ENCODE measurements at regions not wholly inside any gene's neighbourhood (a gene's known extent, or its start where the extent isn't known, plus 50 kb on each side); places are given as distances from the start of the nearest gene placed in this dataset.

- H3K4me3 Mint-ChIP-seq: no peak overlapping the region
- ATAC-seq (no peak), DNase-seq (no peak)
- H3K36me3 Mint-ChIP-seq (ENCODE audit: low read depth): no peaks in the 10 kb centered on the region
- TF ChIP-seq CTCF (IDR thresholded peaks at IDR 0.05): no peak
- H3K27me3 Mint-ChIP-seq: no peaks in the 10 kb centered on the region
- no peak overlapping the region for H3K27ac Mint-ChIP-seq
- ChIA-PET CTCF (interaction anchor here (1.0 to 11.0 kb wide), 4 partner anchors 13 to 183 kb away, joined by 3 to 293 read pairs (median 4); no protein-coding TSS in a partner anchor), POLR2A (interaction anchor here (1.0 kb wide), 1 partner anchor 196 kb away, joined by 3 read pairs; no protein-coding TSS in a partner anchor)
- H3K9me3 Mint-ChIP-seq: peaks cover 2% of the 10 kb centered on the region
- intact Hi-C loops (cut with micrococcal nuclease): loop anchor here (10.0 kb wide), 1 partner anchor 377 kb away; no protein-coding TSS in a partner anchor
- H3K4me1 Mint-ChIP-seq (ENCODE audit: low read depth): no peaks in the 10 kb centered on the region
Observed at GRCh38 chr1:93811326-93812065, 67.5 kb downstream of the DNTTIP2 start.

GRCh38 chr1:93810316-93810715 is 68.7 kb downstream of the DNTTIP2 start:
- intact Hi-C loops (cut with micrococcal nuclease): loop anchor here (10.0 kb wide), 1 partner anchor 376 kb away; no protein-coding TSS in a partner anchor
- DNase-seq (no peak), ATAC-seq (no peak)
- CTCF ChIA-PET: interaction anchor here (11.0 kb wide), 1 partner anchor 182 kb away, joined by 293 read pairs; no protein-coding TSS in a partner anchor
- Mint-ChIP-seq H3K4me1 (ENCODE audit: low read depth) (no peaks in the 10 kb centered on the region), H3K4me3 (no peak overlapping the region), H3K27ac (no peak overlapping the region), H3K36me3 (ENCODE audit: low read depth) (no peaks in the 10 kb centered on the region), H3K9me3 (peaks cover 2% of the 10 kb centered on the region), H3K27me3 (no peaks in the 10 kb centered on the region)
- no peak for TF ChIP-seq CTCF (IDR thresholded peaks at IDR 0.05)
- POLR2A ChIA-PET: interaction anchor here (0.6 kb wide), 1 partner anchor 29 kb away, joined by 3 read pairs; no protein-coding TSS in a partner anchor

- Mint-ChIP-seq H3K36me3 (ENCODE audit: low read depth) (no peaks in the 10 kb centered on the region), H3K27me3 (no peaks in the 10 kb centered on the region), H3K4me3 (no peak overlapping the region), H3K9me3 (peaks cover 2% of the 10 kb centered on the region), H3K4me1 (ENCODE audit: low read depth) (no peaks in the 10 kb centered on the region), H3K27ac (no peak overlapping the region)
- ATAC-seq: no peak
- DNase-seq: no peak
- ChIA-PET POLR2A (no interaction called here), CTCF (interaction anchor here (1.5 kb wide), 1 partner anchor 36 kb away, joined by 3 read pairs; no protein-coding TSS in a partner anchor)
- no peak for TF ChIP-seq CTCF (IDR thresholded peaks at IDR 0.05)
- intact Hi-C loops (cut with micrococcal nuclease): no loop called here
Observed at GRCh38 chr1:93808871-93809270, 70.1 kb downstream of the DNTTIP2 start.

GRCh38 chr1:93807311-93807930 is 71.6 kb downstream of the DNTTIP2 start:
- Mint-ChIP-seq H3K27me3 (peaks cover 2% of the 10 kb centered on the region), H3K27ac (no peak overlapping the region), H3K9me3 (peaks cover 2% of the 10 kb centered on the region), H3K36me3 (ENCODE audit: low read depth) (no peaks in the 10 kb centered on the region), H3K4me3 (no peak overlapping the region), H3K4me1 (ENCODE audit: low read depth) (no peaks in the 10 kb centered on the region)
- no peak for DNase-seq
- no peak for TF ChIP-seq CTCF (IDR thresholded peaks at IDR 0.05)
- CTCF ChIA-PET: interaction anchor here (1.5 kb wide), 1 partner anchor 37 kb away, joined by 3 read pairs; no protein-coding TSS in a partner anchor
- POLR2A ChIA-PET: no interaction called here
- ATAC-seq: no peak
- intact Hi-C loops (cut with micrococcal nuclease): no loop called here

Data from activated CD8-positive, alpha-beta T cell treated with anti-CD3 and anti-CD28 coated beads for 36 hours (primary cell).